NT2/D1 (cell line): ENCODE measurements at regions not wholly inside any gene's neighbourhood (a gene's known extent, or its start where the extent isn't known, plus 50 kb on each side); places are given as distances from the start of the nearest gene placed in this dataset.

Experiments used
- DNase-seq: peaks from one replicate; pipeline ENCODE4 v3.0.0-alpha.2; 2011; ENCODE audit warnings: low read depth, low spot score
- H3K27me3 ChIP-seq: 2 replicates; pipeline ENCODE4 v1.6.0; 2011; ENCODE audit warnings: mild to moderate bottlenecking; ENCODE audit not compliant: insufficient read length, insufficient read depth
- H3K36me3 ChIP-seq: 2 replicates; pipeline ENCODE4 v1.6.1; 2011; ENCODE audit warnings: mild to moderate bottlenecking, low read length, mixed read lengths; ENCODE audit not compliant: insufficient read depth, insufficient read length
- H3K4me1 ChIP-seq: 2 replicates; pipeline ENCODE4 v1.5.1; 2011; ENCODE audit not compliant: insufficient read depth, insufficient read length
- H3K4me3 ChIP-seq: 2 replicates; pipeline ENCODE4 v1.5.1; 2011; ENCODE audit warnings: low read depth; ENCODE audit not compliant: insufficient read length
- H3K9ac ChIP-seq: 2 replicates; pipeline ENCODE4 v1.6.0; 2011; ENCODE audit warnings: low read depth; ENCODE audit not compliant: insufficient read length
- H3K9me3 ChIP-seq: 2 replicates; pipeline ENCODE4 v1.5.1; 2011; ENCODE audit warnings: mild to moderate bottlenecking, low read length; ENCODE audit not compliant: insufficient read depth
- SUZ12 ChIP-seq: IDR thresholded peaks from 2 replicates; pipeline ENCODE4 v1.6.1; 2011; ENCODE audit not compliant: insufficient read length, insufficient read depth; ENCODE audit errors: extremely low read depth
- YY1 ChIP-seq: IDR thresholded peaks from 2 replicates; pipeline ENCODE4 v1.6.1; 2011; ENCODE audit not compliant: insufficient read length, insufficient read depth
- ZNF274 ChIP-seq: IDR thresholded peaks from 2 replicates; pipeline ENCODE4 v1.6.1; 2011; ENCODE audit warnings: mild to moderate bottlenecking, low read depth, low read length

DNA sequence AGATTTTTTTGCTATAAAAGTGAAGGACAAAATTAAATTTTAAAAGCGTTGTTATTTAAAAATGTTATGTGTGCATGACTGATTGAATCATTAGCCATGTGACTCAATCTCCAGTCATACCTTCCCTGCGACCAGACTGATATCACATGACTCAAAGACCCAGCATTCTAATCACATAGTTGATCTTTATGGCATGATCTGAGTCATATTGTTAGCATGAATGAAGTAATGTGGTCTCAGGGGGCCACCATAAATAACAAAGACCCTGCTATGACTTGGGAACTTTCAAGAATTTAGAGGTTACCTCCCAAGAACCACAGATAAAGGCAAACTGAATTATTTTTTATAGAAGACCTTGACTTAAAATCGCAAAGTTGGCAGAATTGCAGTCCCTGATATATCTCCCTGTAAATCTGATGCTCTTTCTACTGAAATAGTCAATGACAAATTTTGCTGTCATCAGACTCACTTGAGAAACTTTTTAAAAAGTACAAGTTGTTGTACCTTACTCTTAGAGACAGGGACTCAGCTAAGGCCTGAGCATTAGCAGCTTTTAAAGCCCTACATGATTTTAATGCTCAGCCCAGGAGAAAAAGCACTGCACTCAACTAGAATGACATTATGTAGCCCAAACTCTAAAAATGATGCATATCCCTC is 717.3 kb downstream of the XPNPEP1 start:
- Histone ChIP-seq H3K27me3 (no peaks in the 10 kb centered on the region), H3K36me3 (no peaks in the 10 kb centered on the region), H3K4me3 (no peak overlapping the region), H3K4me1 (no peaks in the 10 kb centered on the region), H3K9me3 (no peaks in the 10 kb centered on the region), H3K9ac (no peak overlapping the region)
- no peak for DNase-seq
- TF ChIP-seq YY1 = no peak
- no peak for TF ChIP-seq ZNF274
- TF ChIP-seq SUZ12 = no peak

DNA sequence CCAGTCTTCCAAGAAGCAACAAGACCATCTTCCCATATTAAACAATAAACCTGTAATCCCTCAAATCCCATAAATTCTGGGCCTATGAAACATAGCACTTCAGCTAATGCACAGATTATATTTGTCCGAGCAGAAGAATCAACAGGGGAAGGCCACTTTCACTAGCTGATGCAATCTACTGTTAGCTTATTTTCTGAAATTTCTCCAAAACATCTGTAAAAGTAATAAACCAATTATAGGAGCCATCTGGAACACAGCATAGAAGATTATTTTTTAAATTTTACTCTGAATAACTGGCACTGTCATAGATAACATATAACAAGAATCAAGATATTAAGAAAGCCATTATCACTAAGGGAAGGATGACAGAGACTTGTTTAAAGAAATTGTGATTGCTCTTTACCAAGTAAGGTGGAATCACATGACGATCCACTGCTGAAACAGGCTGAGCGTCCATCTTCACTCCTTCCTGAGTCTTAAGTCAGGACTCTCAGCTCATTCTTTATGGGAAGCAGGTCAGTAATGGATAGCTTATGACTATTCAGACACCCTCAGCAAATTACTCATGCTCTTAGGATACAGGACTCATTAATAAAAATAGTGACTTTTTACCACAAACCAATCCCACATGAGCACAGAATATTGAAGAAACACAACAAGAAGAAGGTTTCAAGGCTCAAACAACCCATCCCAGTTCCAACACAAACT is 719.5 kb downstream of the XPNPEP1 start:
- no peak for TF ChIP-seq SUZ12
- TF ChIP-seq YY1 = no peak
- no peak for TF ChIP-seq ZNF274
- H3K36me3 ChIP-seq = no peaks in the 10 kb centered on the region
- no peaks in the 10 kb centered on the region for H3K4me1 ChIP-seq
- DNase-seq = no peak
- no peak overlapping the region for H3K4me3 ChIP-seq
- H3K9ac ChIP-seq = no peak overlapping the region
- no peaks in the 10 kb centered on the region for H3K9me3 ChIP-seq
- H3K27me3 ChIP-seq = no peaks in the 10 kb centered on the region

GRCh38 chr10:109202111-109202510 is 721.2 kb downstream of the XPNPEP1 start:
- H3K4me1 ChIP-seq = no peaks in the 10 kb centered on the region
- no peaks in the 10 kb centered on the region for H3K9me3 ChIP-seq
- no peak for TF ChIP-seq ZNF274
- no peak for TF ChIP-seq SUZ12
- TF ChIP-seq YY1 = no peak
- H3K36me3 ChIP-seq = no peaks in the 10 kb centered on the region
- no peak overlapping the region for H3K4me3 ChIP-seq
- no peak for DNase-seq
- no peak overlapping the region for H3K9ac ChIP-seq
- H3K27me3 ChIP-seq = no peaks in the 10 kb centered on the region

DNA sequence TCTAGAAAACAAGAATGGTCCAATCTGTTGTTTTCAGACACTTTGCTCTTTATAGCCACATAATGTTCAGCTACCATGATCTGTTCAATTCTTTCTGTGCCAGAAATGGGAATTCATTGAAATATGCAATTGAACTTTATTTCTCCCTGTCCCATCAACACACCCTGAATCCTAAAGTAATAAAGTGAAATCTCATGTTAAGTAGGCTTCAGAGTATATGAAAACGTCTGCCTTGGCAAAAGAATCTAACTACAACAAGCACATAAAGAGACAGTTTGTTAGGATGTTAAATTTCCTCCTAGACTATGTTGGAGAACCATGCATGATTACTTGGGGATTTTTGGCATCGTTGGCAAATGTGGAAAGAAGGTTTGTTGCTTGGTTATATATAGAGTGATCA is 722.7 kb downstream of the XPNPEP1 start:
- no peaks in the 10 kb centered on the region for H3K36me3 ChIP-seq
- H3K27me3 ChIP-seq = no peaks in the 10 kb centered on the region
- no peak for TF ChIP-seq YY1
- no peak for TF ChIP-seq SUZ12
- no peak for TF ChIP-seq ZNF274
- no peaks in the 10 kb centered on the region for H3K9me3 ChIP-seq
- DNase-seq = no peak
- H3K9ac ChIP-seq = no peak overlapping the region
- H3K4me3 ChIP-seq = no peak overlapping the region
- no peaks in the 10 kb centered on the region for H3K4me1 ChIP-seq

DNA sequence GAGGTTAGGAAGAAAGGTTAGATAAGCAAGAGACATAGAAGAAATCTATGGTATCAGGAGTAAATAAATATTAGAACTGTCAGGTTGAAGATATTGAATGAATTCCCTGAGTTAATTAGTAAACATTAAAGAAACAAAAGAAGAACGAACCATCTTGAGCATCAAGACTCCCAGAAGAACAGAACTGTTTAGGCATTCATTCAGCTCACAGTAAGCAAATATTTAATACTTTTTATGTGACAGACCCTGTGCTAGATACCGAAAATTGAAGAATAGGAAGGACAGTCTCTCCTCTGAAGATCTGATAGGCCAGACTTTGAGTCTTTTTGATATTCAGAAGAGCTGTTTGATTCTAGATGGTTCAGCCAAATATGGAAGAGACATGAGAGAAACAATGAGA is 731.5 kb downstream of the XPNPEP1 start:
- no peak overlapping the region for H3K4me3 ChIP-seq
- no peaks in the 10 kb centered on the region for H3K27me3 ChIP-seq
- no peaks in the 10 kb centered on the region for H3K4me1 ChIP-seq
- no peak for DNase-seq
- no peaks in the 10 kb centered on the region for H3K36me3 ChIP-seq
- no peak for TF ChIP-seq YY1
- TF ChIP-seq ZNF274 = no peak
- no peak for TF ChIP-seq SUZ12
- no peak overlapping the region for H3K9ac ChIP-seq
- H3K9me3 ChIP-seq = peaks cover 4% of the 10 kb centered on the region; the same call in 1 of the 2 replicates

DNA sequence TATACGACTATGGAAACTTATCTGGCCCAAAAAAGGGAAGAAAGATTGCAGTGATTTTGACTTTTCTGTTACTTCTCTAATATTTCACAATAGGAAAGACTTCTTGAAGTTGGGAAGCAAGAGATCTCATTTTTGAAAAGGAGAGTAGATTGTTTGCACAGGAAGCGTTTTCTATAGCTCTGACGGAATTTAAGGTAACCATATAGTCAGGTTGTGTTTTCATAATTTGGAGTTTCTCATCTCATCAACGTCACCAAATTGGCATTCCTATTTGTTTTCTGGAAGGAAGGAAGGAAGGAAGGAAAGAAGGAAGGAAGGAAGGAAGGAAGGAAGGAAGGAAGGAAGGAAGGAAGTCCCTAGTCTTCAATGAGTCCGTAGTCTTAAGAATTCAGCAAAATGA is 732.0 kb downstream of the XPNPEP1 start:
- Histone ChIP-seq H3K9me3 (peaks cover 8% of the 10 kb centered on the region; the same call in 1 of the 2 replicates), H3K27me3 (no peaks in the 10 kb centered on the region), H3K36me3 (no peaks in the 10 kb centered on the region), H3K4me1 (no peaks in the 10 kb centered on the region), H3K4me3 (no peak overlapping the region), H3K9ac (no peak overlapping the region)
- DNase-seq = no peak
- TF ChIP-seq YY1 (no peak), ZNF274 (no peak), SUZ12 (no peak)

DNA sequence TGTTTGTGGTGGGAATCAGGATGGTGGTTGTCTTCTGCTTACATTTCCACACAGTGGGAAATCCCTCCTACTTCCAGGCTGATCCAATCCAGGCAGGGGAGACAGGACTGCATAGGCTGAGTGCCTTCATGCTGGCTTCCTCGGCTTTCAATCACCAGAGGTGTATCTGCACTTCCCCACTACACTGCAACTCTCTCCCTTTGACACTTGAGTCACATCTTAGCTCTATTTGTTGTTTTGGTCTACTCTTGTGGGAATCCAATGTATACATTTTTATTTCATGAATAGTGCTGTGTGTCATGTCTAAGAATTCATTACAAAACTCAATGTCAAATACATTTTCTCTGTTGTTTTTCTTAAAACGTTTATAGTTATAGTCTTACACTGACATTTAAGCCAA is 735.6 kb downstream of the XPNPEP1 start:
- no peaks in the 10 kb centered on the region for H3K4me1 ChIP-seq
- no peaks in the 10 kb centered on the region for H3K36me3 ChIP-seq
- no peaks in the 10 kb centered on the region for H3K27me3 ChIP-seq
- TF ChIP-seq ZNF274 (no peak), SUZ12 (no peak)
- H3K9me3 ChIP-seq = peaks cover 8% of the 10 kb centered on the region; the same call in 1 of the 2 replicates
- H3K9ac ChIP-seq = no peak overlapping the region
- no peak for DNase-seq
- no peak overlapping the region for H3K4me3 ChIP-seq

DNA sequence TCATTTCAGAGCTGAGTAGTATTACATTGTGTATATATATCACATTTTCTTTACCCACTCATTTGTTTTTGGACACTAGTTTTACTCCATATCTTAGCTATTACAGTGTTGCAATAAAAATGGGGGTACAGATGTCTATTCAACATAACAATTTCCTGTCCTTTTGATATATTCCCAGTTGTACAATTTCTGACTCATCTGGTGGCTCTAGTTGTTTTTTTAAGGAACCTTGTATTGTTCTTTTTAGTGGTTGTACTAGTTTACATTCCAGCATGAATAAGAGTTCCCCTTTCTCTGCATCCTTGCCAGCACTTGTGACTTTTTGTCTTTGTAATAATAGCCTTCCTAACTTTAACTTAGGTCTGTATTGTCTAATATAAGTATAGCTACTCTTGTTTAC is 739.9 kb downstream of the XPNPEP1 start:
- no peak for DNase-seq
- Histone ChIP-seq H3K4me1 (no peaks in the 10 kb centered on the region), H3K27me3 (no peaks in the 10 kb centered on the region), H3K36me3 (no peaks in the 10 kb centered on the region), H3K9ac (no peak overlapping the region), H3K4me3 (no peak overlapping the region), H3K9me3 (peaks cover 3% of the 10 kb centered on the region; the same call in 1 of the 2 replicates)
- TF ChIP-seq ZNF274 (no peak), YY1 (no peak), SUZ12 (no peak)
